ENCODE measurements at regions not wholly inside any gene's neighbourhood (a gene's known extent, or its start where the extent isn't known, plus 50 kb on each side); places are given as distances from the start of the nearest gene placed in this dataset.

GRCh38 chr6:150749091-150749670 is 116.3 kb upstream of the MTHFD1L start (continued):
- no peak for TF ChIP-seq LRRFIP1 (CRISPR knock-in tag; conservative IDR thresholded peaks at IDR 0.05)
- no peak for TF ChIP-seq ZNF558 (CRISPR knock-in tag; IDR thresholded peaks at IDR 0.05; ENCODE audit: borderline replicate concordance)
- TF ChIP-seq CSRNP2 (CRISPR knock-in tag; conservative IDR thresholded peaks at IDR 0.05; ENCODE audit: low read depth): no peak
- TF ChIP-seq, protein P1, sequence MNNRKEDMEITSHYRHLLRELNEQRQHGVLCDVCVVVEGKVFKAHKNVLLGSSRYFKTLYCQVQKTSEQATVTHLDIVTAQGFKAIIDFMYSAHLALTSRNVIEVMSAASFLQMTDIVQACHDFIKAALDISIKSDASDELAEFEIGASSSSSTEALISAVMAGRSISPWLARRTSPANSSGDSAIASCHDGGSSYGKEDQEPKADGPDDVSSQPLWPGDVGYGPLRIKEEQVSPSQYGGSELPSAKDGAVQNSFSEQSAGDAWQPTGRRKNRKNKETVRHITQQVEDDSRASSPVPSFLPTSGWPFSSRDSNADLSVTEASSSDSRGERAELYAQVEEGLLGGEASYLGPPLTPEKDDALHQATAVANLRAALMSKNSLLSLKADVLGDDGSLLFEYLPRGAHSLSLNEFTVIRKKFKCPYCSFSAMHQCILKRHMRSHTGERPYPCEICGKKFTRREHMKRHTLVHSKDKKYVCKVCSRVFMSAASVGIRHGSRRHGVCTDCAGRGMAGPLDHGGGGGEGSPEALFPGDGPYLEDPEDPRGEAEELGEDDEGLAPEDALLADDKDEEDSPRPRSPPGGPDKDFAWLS (CRISPR knock-in tag; IDR thresholded peaks at IDR 0.05; ENCODE audit: borderline replicate concordance): no peak
- TF ChIP-seq ZBTB7A (CRISPR knock-in tag; IDR thresholded peaks at IDR 0.05): no peak
- no peak for TF ChIP-seq ZNF598 (CRISPR knock-in tag; IDR thresholded peaks at IDR 0.05; ENCODE audit: borderline replicate concordance)
- TF ChIP-seq HOXA7 (CRISPR knock-in tag; IDR thresholded peaks at IDR 0.05): no peak
- no peak for TF ChIP-seq MIXL1 (CRISPR knock-in tag; IDR thresholded peaks at IDR 0.05)

Data from HepG2 (cell line).